ENCODE measurements at regions not wholly inside any gene's neighbourhood (a gene's known extent, or its start where the extent isn't known, plus 50 kb on each side); places are given as distances from the start of the nearest gene placed in this dataset.

DNA sequence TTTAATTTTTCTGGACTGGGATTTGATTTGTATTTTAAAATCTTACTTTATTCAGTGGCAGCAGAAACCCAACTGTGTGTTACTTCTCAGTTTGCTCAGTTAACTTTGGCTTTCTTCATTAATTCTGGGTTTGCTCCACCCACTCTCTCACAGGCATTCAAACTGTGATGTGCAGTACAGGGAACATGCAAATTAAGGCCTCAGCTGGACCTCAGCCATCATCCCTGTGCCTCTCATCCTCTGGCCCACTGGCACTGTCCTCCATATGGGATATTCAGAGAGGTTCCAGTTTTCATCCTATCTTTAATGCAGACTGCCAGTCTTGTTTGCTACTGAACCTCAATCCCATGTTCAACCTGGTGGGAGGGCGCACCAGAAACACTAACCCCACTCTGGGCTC is 743.4 kb upstream of the IGFBP3 start:
- TF ChIP-seq, protein P1, sequence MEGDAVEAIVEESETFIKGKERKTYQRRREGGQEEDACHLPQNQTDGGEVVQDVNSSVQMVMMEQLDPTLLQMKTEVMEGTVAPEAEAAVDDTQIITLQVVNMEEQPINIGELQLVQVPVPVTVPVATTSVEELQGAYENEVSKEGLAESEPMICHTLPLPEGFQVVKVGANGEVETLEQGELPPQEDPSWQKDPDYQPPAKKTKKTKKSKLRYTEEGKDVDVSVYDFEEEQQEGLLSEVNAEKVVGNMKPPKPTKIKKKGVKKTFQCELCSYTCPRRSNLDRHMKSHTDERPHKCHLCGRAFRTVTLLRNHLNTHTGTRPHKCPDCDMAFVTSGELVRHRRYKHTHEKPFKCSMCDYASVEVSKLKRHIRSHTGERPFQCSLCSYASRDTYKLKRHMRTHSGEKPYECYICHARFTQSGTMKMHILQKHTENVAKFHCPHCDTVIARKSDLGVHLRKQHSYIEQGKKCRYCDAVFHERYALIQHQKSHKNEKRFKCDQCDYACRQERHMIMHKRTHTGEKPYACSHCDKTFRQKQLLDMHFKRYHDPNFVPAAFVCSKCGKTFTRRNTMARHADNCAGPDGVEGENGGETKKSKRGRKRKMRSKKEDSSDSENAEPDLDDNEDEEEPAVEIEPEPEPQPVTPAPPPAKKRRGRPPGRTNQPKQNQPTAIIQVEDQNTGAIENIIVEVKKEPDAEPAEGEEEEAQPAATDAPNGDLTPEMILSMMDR (IDR thresholded peaks at IDR 0.05): no peak
- no peak for TF ChIP-seq POLR2A (IDR thresholded peaks at IDR 0.05)
